ENCODE measurements at regions not wholly inside any gene's neighbourhood (a gene's known extent, or its start where the extent isn't known, plus 50 kb on each side); places are given as distances from the start of the nearest gene placed in this dataset.

DNA sequence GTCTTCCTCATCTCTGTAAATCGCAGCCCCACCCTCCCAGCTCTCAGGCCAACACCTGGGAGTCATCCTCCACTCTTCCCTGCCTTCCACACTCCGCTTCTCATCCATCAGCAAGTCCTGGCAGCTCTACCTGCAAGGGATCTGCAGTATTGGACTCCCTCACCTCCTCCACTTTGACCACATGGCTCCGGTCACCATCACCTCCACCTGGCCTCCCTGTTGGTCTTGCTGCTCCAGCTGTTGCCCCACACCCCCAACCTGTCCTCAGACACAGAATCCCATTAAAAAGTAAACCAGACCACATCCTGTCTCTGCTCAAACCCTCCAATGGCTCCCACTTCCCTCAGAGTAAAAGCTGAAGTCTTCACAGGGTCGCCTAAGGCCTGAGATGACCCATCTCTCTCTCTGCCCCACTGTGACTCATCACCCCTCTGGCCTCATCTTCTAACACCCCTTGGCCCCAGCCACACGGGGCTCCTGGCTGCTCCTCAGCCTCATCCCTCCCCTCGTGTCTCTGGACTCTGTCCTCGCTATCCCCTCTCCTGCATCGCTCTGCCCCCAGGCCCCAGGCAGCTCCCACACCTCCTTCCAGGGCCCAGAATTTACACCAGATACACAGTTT, 185.1 kb upstream of the SULF2 start:
- TF ChIP-seq, protein P1, sequence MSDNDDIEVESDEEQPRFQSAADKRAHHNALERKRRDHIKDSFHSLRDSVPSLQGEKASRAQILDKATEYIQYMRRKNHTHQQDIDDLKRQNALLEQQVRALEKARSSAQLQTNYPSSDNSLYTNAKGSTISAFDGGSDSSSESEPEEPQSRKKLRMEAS (IDR thresholded peaks at IDR 0.05), result no peak
- TF ChIP-seq RAD21 (IDR thresholded peaks at IDR 0.05; ENCODE audit: low read depth) (no peak), TCF12 (IDR thresholded peaks at IDR 0.05; ENCODE audit: low read depth) (no peak), CREB1 (IDR thresholded peaks at IDR 0.05; ENCODE audit: low read depth) (no peak), EP300 (IDR thresholded peaks at IDR 0.05; ENCODE audit: borderline replicate concordance) (no peak), YY1 (IDR thresholded peaks at IDR 0.05; ENCODE audit: low read depth) (no peak), FOXM1 (IDR thresholded peaks at IDR 0.05; ENCODE audit: borderline replicate concordance, low read depth) (no peak), EGR1 (IDR thresholded peaks at IDR 0.05) (no peak), ZBTB7A (IDR thresholded peaks at IDR 0.05; ENCODE audit: low read depth) (no peak), TEAD4 (IDR thresholded peaks at IDR 0.05) (no peak), NFIC (IDR thresholded peaks at IDR 0.05) (no peak), TAF1 (IDR thresholded peaks at IDR 0.05; ENCODE audit: low read depth) (no peak)
- TF ChIP-seq, protein P2, sequence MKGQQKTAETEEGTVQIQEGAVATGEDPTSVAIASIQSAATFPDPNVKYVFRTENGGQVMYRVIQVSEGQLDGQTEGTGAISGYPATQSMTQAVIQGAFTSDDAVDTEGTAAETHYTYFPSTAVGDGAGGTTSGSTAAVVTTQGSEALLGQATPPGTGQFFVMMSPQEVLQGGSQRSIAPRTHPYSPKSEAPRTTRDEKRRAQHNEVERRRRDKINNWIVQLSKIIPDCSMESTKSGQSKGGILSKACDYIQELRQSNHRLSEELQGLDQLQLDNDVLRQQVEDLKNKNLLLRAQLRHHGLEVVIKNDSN (IDR thresholded peaks at IDR 0.05), result no peak
- TF ChIP-seq, protein P3, sequence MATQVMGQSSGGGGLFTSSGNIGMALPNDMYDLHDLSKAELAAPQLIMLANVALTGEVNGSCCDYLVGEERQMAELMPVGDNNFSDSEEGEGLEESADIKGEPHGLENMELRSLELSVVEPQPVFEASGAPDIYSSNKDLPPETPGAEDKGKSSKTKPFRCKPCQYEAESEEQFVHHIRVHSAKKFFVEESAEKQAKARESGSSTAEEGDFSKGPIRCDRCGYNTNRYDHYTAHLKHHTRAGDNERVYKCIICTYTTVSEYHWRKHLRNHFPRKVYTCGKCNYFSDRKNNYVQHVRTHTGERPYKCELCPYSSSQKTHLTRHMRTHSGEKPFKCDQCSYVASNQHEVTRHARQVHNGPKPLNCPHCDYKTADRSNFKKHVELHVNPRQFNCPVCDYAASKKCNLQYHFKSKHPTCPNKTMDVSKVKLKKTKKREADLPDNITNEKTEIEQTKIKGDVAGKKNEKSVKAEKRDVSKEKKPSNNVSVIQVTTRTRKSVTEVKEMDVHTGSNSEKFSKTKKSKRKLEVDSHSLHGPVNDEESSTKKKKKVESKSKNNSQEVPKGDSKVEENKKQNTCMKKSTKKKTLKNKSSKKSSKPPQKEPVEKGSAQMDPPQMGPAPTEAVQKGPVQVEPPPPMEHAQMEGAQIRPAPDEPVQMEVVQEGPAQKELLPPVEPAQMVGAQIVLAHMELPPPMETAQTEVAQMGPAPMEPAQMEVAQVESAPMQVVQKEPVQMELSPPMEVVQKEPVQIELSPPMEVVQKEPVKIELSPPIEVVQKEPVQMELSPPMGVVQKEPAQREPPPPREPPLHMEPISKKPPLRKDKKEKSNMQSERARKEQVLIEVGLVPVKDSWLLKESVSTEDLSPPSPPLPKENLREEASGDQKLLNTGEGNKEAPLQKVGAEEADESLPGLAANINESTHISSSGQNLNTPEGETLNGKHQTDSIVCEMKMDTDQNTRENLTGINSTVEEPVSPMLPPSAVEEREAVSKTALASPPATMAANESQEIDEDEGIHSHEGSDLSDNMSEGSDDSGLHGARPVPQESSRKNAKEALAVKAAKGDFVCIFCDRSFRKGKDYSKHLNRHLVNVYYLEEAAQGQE (IDR thresholded peaks at IDR 0.05; ENCODE audit: low read depth), result no peak

DNA sequence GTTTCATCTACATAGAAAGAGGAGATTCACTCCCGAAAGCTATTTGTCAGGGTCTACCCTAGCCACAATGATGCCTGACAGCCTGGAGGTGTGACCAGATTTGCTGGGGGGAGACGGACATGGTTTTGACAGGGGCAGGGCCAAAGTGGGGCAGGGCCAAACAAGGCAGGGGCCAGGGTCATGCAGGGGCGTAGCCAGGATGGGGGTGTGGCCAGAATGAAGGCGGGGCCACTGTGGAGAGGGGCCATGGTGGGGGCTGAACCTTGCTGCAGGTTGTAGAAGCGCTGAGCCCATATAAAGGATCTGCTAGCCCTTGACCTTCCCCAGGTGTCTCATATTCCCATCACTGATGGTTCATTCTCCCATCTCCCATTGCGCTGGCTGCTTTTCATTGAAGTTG, 184.1 kb upstream of the SULF2 start:
- no peak for TF ChIP-seq ZBTB7A (IDR thresholded peaks at IDR 0.05; ENCODE audit: low read depth)
- TF ChIP-seq NFIC (IDR thresholded peaks at IDR 0.05), result no peak
- TF ChIP-seq YY1 (IDR thresholded peaks at IDR 0.05; ENCODE audit: low read depth), result no peak
- TF ChIP-seq CEBPB (IDR thresholded peaks at IDR 0.05), result no peak
- no peak for TF ChIP-seq FOXM1 (IDR thresholded peaks at IDR 0.05; ENCODE audit: borderline replicate concordance, low read depth)
- TF ChIP-seq EGR1 (IDR thresholded peaks at IDR 0.05), result no peak
- TF ChIP-seq, protein P2 (IDR thresholded peaks at IDR 0.05), result no peak

DNA sequence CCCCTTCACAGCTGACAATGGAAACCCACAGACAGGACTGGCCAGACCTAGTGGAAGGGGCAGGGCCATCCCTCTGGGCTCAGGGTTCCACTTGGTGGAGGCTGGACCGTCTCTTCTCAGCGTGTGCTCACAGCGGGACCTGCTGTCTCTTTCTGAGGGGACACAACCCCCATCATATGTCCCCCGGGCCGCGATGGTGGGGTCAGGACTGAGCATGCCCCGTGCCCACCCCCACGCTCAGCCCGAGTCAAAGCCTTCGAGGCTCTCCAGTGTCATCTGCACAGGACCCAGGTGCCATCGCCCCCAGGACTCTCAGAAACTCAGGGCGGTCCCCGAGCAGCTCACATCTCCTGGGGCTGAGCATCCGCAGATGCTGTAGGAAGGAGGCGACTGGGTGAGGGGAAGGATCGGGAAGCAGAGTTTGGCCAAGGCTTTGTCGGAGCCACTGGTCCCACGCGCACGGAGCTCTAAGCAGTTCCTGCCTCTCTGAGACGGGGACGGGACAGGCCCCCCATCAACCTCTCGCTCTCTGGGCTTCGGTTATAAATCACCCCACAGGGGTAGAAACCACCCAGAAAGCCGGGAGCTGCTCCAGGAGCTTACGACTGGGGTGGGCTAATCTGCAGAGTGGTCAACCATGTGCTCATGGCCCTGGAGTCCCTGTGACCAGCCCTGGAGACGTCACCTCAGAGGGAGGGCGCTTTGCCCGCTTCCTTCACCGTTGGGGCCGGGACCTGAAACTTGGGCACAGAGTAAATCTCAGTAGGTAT, 183.4 kb upstream of the SULF2 start:
- TF ChIP-seq EP300 (IDR thresholded peaks at IDR 0.05; ENCODE audit: borderline replicate concordance) (no peak), YY1 (IDR thresholded peaks at IDR 0.05; ENCODE audit: low read depth) (no peak), ZBTB7A (IDR thresholded peaks at IDR 0.05; ENCODE audit: low read depth) (no peak), TEAD4 (IDR thresholded peaks at IDR 0.05) (no peak), TCF12 (IDR thresholded peaks at IDR 0.05; ENCODE audit: low read depth) (no peak), EGR1 (IDR thresholded peaks at IDR 0.05) (no peak), RAD21 (IDR thresholded peaks at IDR 0.05; ENCODE audit: low read depth) (no peak), TAF1 (IDR thresholded peaks at IDR 0.05; ENCODE audit: low read depth) (no peak), CEBPB (IDR thresholded peaks at IDR 0.05) (no peak), FOXM1 (IDR thresholded peaks at IDR 0.05; ENCODE audit: borderline replicate concordance, low read depth) (no peak), NFIC (IDR thresholded peaks at IDR 0.05) (no peak), CREB1 (IDR thresholded peaks at IDR 0.05; ENCODE audit: low read depth) (no peak)
- TF ChIP-seq, protein P2 (IDR thresholded peaks at IDR 0.05), result no peak
- TF ChIP-seq, protein P1 (IDR thresholded peaks at IDR 0.05), result no peak
- TF ChIP-seq, protein P3 (IDR thresholded peaks at IDR 0.05; ENCODE audit: low read depth), result no peak

DNA sequence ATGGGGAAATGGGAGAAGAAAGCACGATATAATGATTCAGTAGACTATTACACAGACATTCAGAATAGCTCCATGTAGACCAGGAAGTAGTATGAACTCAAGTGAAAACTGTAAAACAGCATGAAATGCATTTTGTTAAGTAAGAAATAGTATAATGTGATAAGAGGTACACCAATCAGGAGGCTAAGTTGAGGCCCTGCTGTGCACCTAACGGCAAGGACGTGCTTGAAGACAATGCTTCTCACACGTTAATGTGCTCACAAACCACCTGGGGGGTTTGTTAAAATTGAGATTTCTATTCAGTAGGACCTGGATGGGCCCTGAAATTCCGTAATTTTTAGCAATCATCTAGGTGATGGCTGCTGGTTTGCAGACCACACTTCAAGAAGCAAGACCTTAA, 178.9 kb upstream of the SULF2 start:
- TF ChIP-seq YY1 (IDR thresholded peaks at IDR 0.05; ENCODE audit: low read depth) (no peak), FOXM1 (IDR thresholded peaks at IDR 0.05; ENCODE audit: borderline replicate concordance, low read depth) (no peak)
- TF ChIP-seq, protein P1 (IDR thresholded peaks at IDR 0.05), result no peak

DNA sequence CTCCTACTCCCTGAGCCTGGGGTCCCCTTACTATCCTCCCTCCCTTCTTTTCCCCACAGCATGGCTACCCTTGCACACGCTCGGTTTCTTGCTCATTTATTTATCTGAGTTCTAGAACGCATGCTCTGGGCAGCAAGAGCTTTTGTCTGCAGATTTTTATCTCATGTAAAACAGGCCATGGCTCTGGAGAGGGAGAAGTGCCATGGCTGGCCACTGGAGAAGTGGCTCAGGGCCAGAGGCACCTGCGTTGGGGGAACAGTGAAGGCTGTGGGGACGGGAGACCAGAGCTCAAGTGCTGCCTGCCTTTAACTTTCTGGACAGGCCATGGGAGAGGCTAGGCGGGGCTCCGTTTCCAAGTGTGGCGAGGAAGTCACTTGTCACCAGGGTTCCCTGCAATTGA, 177.7 kb upstream of the SULF2 start:
- TF ChIP-seq TCF12 (IDR thresholded peaks at IDR 0.05; ENCODE audit: low read depth), result no peak
- TF ChIP-seq CEBPB (IDR thresholded peaks at IDR 0.05), result no peak
- TF ChIP-seq TEAD4 (IDR thresholded peaks at IDR 0.05), result no peak
- TF ChIP-seq YY1 (IDR thresholded peaks at IDR 0.05; ENCODE audit: low read depth), result no peak
- no peak for TF ChIP-seq EGR1 (IDR thresholded peaks at IDR 0.05)
- TF ChIP-seq, protein P1 (IDR thresholded peaks at IDR 0.05), result no peak
- TF ChIP-seq, protein P2 (IDR thresholded peaks at IDR 0.05), result no peak
- no peak for TF ChIP-seq EP300 (IDR thresholded peaks at IDR 0.05; ENCODE audit: borderline replicate concordance)
- TF ChIP-seq CREB1 (IDR thresholded peaks at IDR 0.05; ENCODE audit: low read depth), result no peak
- no peak for TF ChIP-seq NFIC (IDR thresholded peaks at IDR 0.05)

All from Ishikawa (cell line).